GM11168 (cell line): ENCODE measurements at regions not wholly inside any gene's neighbourhood (a gene's known extent, or its start where the extent isn't known, plus 50 kb on each side); places are given as distances from the start of the nearest gene placed in this dataset.

Source experiments
- in situ Hi-C: fragments of 300-500 bp; cut with MboI; formaldehyde crosslinking; loops from one replicate; pipeline ENCODE4 v1.12.0; 2022; ENCODE audit warnings: low sequenced_read_pairs; ENCODE audit not compliant: unreplicated experiment

GRCh38 chr5:2399096-2399495 lies 352.4 kb downstream of the IRX2 start:
- in situ Hi-C loops, result no loop called here

GRCh38 chr5:2393556-2393955 lies 357.9 kb downstream of the IRX2 start:
- in situ Hi-C loops, result no loop called here

GRCh38 chr5:2391566-2391965 lies 359.9 kb downstream of the IRX2 start:
- in situ Hi-C loops, result no loop called here

- in situ Hi-C loops, result no loop called here
Measured at GRCh38 chr5:2391021-2391420, 360.5 kb downstream of the IRX2 start.

GRCh38 chr5:2388571-2388970 lies 362.9 kb downstream of the IRX2 start:
- in situ Hi-C loops, result no loop called here

GRCh38 chr5:2387634-2388325 lies 363.7 kb downstream of the IRX2 start:
- in situ Hi-C loops, result no loop called here

GRCh38 chr5:2387250-2387633 lies 364.2 kb downstream of the IRX2 start:
- in situ Hi-C loops, result no loop called here

- in situ Hi-C loops, result no loop called here
Measured at GRCh38 chr5:2385818-2386217, 365.7 kb downstream of the IRX2 start.

- in situ Hi-C loops, result no loop called here
Measured at GRCh38 chr5:2383698-2384065, 367.8 kb downstream of the IRX2 start.

- in situ Hi-C loops, result no loop called here
Measured at GRCh38 chr5:2382776-2383697, 368.4 kb downstream of the IRX2 start.

- in situ Hi-C loops, result no loop called here
Measured at GRCh38 chr5:2381861-2382260, 369.6 kb downstream of the IRX2 start.

GRCh38 chr5:2381070-2381469 lies 370.4 kb downstream of the IRX2 start:
- in situ Hi-C loops, result no loop called here

- in situ Hi-C loops, result no loop called here
Measured at GRCh38 chr5:2378976-2379375, 372.5 kb downstream of the IRX2 start.

- in situ Hi-C loops, result no loop called here
Measured at GRCh38 chr5:2378108-2378507, 373.4 kb downstream of the IRX2 start.

- in situ Hi-C loops, result no loop called here
Measured at GRCh38 chr5:2376486-2376885, 375.0 kb downstream of the IRX2 start.

- in situ Hi-C loops, result no loop called here
Measured at GRCh38 chr5:2375757-2376250, 375.7 kb downstream of the IRX2 start.

GRCh38 chr5:2375291-2375690 lies 376.2 kb downstream of the IRX2 start:
- in situ Hi-C loops, result no loop called here

- in situ Hi-C loops, result no loop called here
Measured at GRCh38 chr5:2374703-2375102, 376.8 kb downstream of the IRX2 start.

GRCh38 chr5:2373631-2374030 lies 377.8 kb downstream of the IRX2 start:
- in situ Hi-C loops, result no loop called here

GRCh38 chr5:2371419-2371710 lies 380.1 kb downstream of the IRX2 start:
- in situ Hi-C loops, result no loop called here

- in situ Hi-C loops, result no loop called here
Measured at GRCh38 chr5:2370626-2371418, 380.7 kb downstream of the IRX2 start.
